GM12872 (cell line): ENCODE measurements at regions not wholly inside any gene's neighbourhood (a gene's known extent, or its start where the extent isn't known, plus 50 kb on each side); places are given as distances from the start of the nearest gene placed in this dataset.

Experiments used
- CTCF ChIP-seq: IDR thresholded peaks from 3 replicates; pipeline ENCODE4 v1.5.1; 2011; ENCODE audit warnings: low read depth, mild to moderate bottlenecking, low read length, moderate library complexity; ENCODE audit not compliant: insufficient read depth

- no peak for TF ChIP-seq CTCF
Measured at GRCh38 chr16:65500919-65501318, 379.1 kb upstream of the CDH11 start.

- TF ChIP-seq CTCF, result no peak
Measured at GRCh38 chr16:65500007-65500406, 378.1 kb upstream of the CDH11 start.

- TF ChIP-seq CTCF, result no peak
Measured at GRCh38 chr16:65499566-65499965, 377.7 kb upstream of the CDH11 start.

- no peak for TF ChIP-seq CTCF
Measured at GRCh38 chr16:65497571-65497970, 375.7 kb upstream of the CDH11 start.

- no peak for TF ChIP-seq CTCF
Measured at GRCh38 chr16:65495106-65495505, 373.2 kb upstream of the CDH11 start.

- TF ChIP-seq CTCF, result no peak
Measured at GRCh38 chr16:65494609-65495008, 372.7 kb upstream of the CDH11 start.

GRCh38 chr16:65494080-65494479 lies 372.2 kb upstream of the CDH11 start:
- TF ChIP-seq CTCF, result no peak

- TF ChIP-seq CTCF, result no peak
Measured at GRCh38 chr16:65490286-65490685, 368.4 kb upstream of the CDH11 start.
